ENCODE measurements at regions not wholly inside any gene's neighbourhood (a gene's known extent, or its start where the extent isn't known, plus 50 kb on each side); places are given as distances from the start of the nearest gene placed in this dataset.

- no peak for TF ChIP-seq MAX (IDR thresholded peaks at IDR 0.05; ENCODE audit: low read depth, low read length)
- TF ChIP-seq POLR2A (IDR thresholded peaks at IDR 0.05; ENCODE audit: extremely low read depth, insufficient read length) = no peak
- TF ChIP-seq CTCF (IDR thresholded peaks at IDR 0.05; ENCODE audit: low read depth, low read length) = no peak
- no peak for DNase-seq (ENCODE audit: low read depth)
- H3K4me3 ChIP-seq (ENCODE audit: low read depth, low read length) = no peak overlapping the region
These were observed 279.3 kb downstream of the TMX3 start for GRCh38 chr18:68435581-68435980.

- no peak overlapping the region for H3K4me3 ChIP-seq (ENCODE audit: low read depth, low read length)
- no peak for TF ChIP-seq MYC (IDR thresholded peaks at IDR 0.05; ENCODE audit: low read depth, low read length)
- no peak for DNase-seq (ENCODE audit: low read depth)
These were observed 283.0 kb downstream of the TMX3 start for GRCh38 chr18:68431922-68432198.

- no peak for DNase-seq (ENCODE audit: low read depth)
- H3K4me3 ChIP-seq (ENCODE audit: low read depth, low read length) = no peak overlapping the region
- TF ChIP-seq POLR2A (IDR thresholded peaks at IDR 0.05; ENCODE audit: extremely low read depth, insufficient read length) (no peak), MAX (IDR thresholded peaks at IDR 0.05; ENCODE audit: low read depth, low read length) (no peak), CTCF (IDR thresholded peaks at IDR 0.05; ENCODE audit: low read depth, low read length) (no peak), MYC (IDR thresholded peaks at IDR 0.05; ENCODE audit: low read depth, low read length) (no peak)
These were observed 283.6 kb downstream of the TMX3 start for GRCh38 chr18:68431111-68431921.

- no peak for TF ChIP-seq MAX (IDR thresholded peaks at IDR 0.05; ENCODE audit: low read depth, low read length)
- no peak for TF ChIP-seq POLR2A (IDR thresholded peaks at IDR 0.05; ENCODE audit: extremely low read depth, insufficient read length)
- no peak for TF ChIP-seq MYC (IDR thresholded peaks at IDR 0.05; ENCODE audit: low read depth, low read length)
- no peak for TF ChIP-seq CTCF (IDR thresholded peaks at IDR 0.05; ENCODE audit: low read depth, low read length)
- DNase-seq (ENCODE audit: low read depth) = no peak
- no peak overlapping the region for H3K4me3 ChIP-seq (ENCODE audit: low read depth, low read length)
These were observed 285.1 kb downstream of the TMX3 start for GRCh38 chr18:68429841-68430240.

GRCh38 chr18:68429111-68429510 is 285.8 kb downstream of the TMX3 start:
- no peak for TF ChIP-seq CTCF (IDR thresholded peaks at IDR 0.05; ENCODE audit: low read depth, low read length)
- TF ChIP-seq MYC (IDR thresholded peaks at IDR 0.05; ENCODE audit: low read depth, low read length) = no peak
- no peak for DNase-seq (ENCODE audit: low read depth)
- H3K4me3 ChIP-seq (ENCODE audit: low read depth, low read length) = no peak overlapping the region

- TF ChIP-seq MYC (IDR thresholded peaks at IDR 0.05; ENCODE audit: low read depth, low read length) = no peak
- no peak for TF ChIP-seq CTCF (IDR thresholded peaks at IDR 0.05; ENCODE audit: low read depth, low read length)
- no peak for TF ChIP-seq POLR2A (IDR thresholded peaks at IDR 0.05; ENCODE audit: extremely low read depth, insufficient read length)
- no peak for TF ChIP-seq MAX (IDR thresholded peaks at IDR 0.05; ENCODE audit: low read depth, low read length)
- no peak for DNase-seq (ENCODE audit: low read depth)
- H3K4me3 ChIP-seq (ENCODE audit: low read depth, low read length) = no peak overlapping the region
These were observed 286.2 kb downstream of the TMX3 start for GRCh38 chr18:68428661-68429060.
